Stimulated activated naive CD8-positive, alpha-beta T cell treated with anti-CD3 and anti-CD28 coated beads, Interleukin-15, Interleukin-2, amounts not matched to agents 100 ng/mL and 50 ng/mL, for 24 hours (primary cell): ENCODE measurements at regions not wholly inside any gene's neighbourhood (a gene's known extent, or its start where the extent isn't known, plus 50 kb on each side); places are given as distances from the start of the nearest gene placed in this dataset.
"Not testable (repeated sequence)": the region's sequence is repeated elsewhere in the genome, so short reads cannot be mapped to it uniquely, and the experiment has no call there.

ENCODE experiments used
- H3K27ac Mint-ChIP-seq: one replicate; pipeline ENCODE4 v1.8.0; 2021; ENCODE audit warnings: mild to moderate bottlenecking, mixed read lengths
- H3K27me3 Mint-ChIP-seq: one replicate; pipeline ENCODE4 v1.8.0; 2021; ENCODE audit warnings: mixed read lengths
- H3K36me3 Mint-ChIP-seq: one replicate; pipeline ENCODE4 v1.8.0; 2021; ENCODE audit warnings: low read depth, mixed read lengths
- H3K4me1 Mint-ChIP-seq: one replicate; pipeline ENCODE4 v1.8.0; 2021; ENCODE audit warnings: low read depth, mixed read lengths
- H3K4me3 Mint-ChIP-seq: one replicate; pipeline ENCODE4 v1.8.0; 2021; ENCODE audit warnings: mild to moderate bottlenecking, mixed read lengths
- H3K9me3 Mint-ChIP-seq: one replicate; pipeline ENCODE4 v1.8.0; 2021; ENCODE audit warnings: mixed read lengths

DNA sequence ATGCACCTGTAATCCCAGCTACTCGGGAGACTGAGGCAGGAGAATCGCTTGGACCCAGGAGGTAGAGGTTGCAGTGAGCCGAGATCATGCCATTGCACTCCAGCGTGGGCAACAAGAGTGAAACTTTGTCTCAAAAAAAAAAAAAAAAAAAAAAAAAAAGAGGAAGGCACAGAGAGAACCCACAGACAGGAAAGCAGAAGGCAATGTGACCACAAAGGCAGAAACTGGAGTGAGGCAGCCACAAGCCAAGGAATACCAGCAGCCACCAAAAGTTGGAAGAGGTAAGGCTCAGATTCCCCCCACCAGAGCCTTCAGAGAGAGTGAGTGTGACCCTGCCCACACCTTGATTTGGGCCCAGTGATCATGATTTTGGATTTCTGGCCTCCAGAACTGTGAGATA, 54.7 kb upstream of the E2F3 start:
- H3K9me3 Mint-ChIP-seq, H3K4me3 Mint-ChIP-seq, H3K27me3 Mint-ChIP-seq, H3K4me1 Mint-ChIP-seq, H3K36me3 Mint-ChIP-seq, H3K27ac Mint-ChIP-seq: not testable (repeated sequence)

- Mint-ChIP-seq H3K9me3 (peaks cover 4% of the 10 kb centered on the region), H3K27ac (no peak overlapping the region), H3K27me3 (no peaks in the 10 kb centered on the region), H3K4me1 (peaks cover 8% of the 10 kb centered on the region), H3K4me3 (no peak overlapping the region), H3K36me3 (peaks cover 3% of the 10 kb centered on the region)
Observed at GRCh38 chr6:20348041-20348440, 53.6 kb upstream of the E2F3 start.

DNA sequence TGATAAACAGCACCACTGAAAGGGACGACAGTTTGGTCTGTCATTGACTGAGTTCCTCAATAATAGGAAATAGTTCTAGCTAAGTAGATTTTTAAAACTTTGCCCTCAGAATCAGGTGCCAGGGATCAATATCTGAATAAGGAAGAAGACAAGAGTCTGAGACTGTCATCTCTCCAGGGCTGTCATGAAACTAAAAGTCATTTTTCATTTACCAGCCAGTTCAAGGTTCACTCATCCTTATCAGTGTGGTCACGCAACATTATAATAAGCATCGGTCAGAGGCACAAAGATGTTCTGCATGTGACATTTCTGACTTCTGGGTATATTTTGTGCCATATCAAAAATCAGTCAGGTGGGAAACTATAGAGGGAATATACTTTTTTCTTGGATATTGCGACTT, 52.5 kb upstream of the E2F3 start:
- no peak overlapping the region for H3K27ac Mint-ChIP-seq
- H3K4me3 Mint-ChIP-seq = no peak overlapping the region
- H3K9me3 Mint-ChIP-seq = peaks cover 4% of the 10 kb centered on the region
- H3K4me1 Mint-ChIP-seq = peaks cover 8% of the 10 kb centered on the region
- peaks cover 5% of the 10 kb centered on the region for H3K36me3 Mint-ChIP-seq
- no peaks in the 10 kb centered on the region for H3K27me3 Mint-ChIP-seq

- Mint-ChIP-seq H3K9me3 (peaks cover 4% of the 10 kb centered on the region), H3K4me3 (no peak overlapping the region), H3K27ac (no peak overlapping the region), H3K4me1 (peaks cover 8% of the 10 kb centered on the region), H3K27me3 (no peaks in the 10 kb centered on the region), H3K36me3 (peaks cover 5% of the 10 kb centered on the region)
Observed at GRCh38 chr6:20350215-20350614, 51.5 kb upstream of the E2F3 start.

GRCh38 chr6:20351534-20351933, 50.1 kb upstream of the E2F3 start:
- no peak overlapping the region for H3K27ac Mint-ChIP-seq
- H3K4me3 Mint-ChIP-seq = no peak overlapping the region
- H3K27me3 Mint-ChIP-seq = no peaks in the 10 kb centered on the region
- peaks cover 4% of the 10 kb centered on the region for H3K9me3 Mint-ChIP-seq
- peaks cover 8% of the 10 kb centered on the region for H3K4me1 Mint-ChIP-seq
- H3K36me3 Mint-ChIP-seq = peaks cover 5% of the 10 kb centered on the region
